ENCODE measurements at regions not wholly inside any gene's neighbourhood (a gene's known extent, or its start where the extent isn't known, plus 50 kb on each side); places are given as distances from the start of the nearest gene placed in this dataset.

DNA sequence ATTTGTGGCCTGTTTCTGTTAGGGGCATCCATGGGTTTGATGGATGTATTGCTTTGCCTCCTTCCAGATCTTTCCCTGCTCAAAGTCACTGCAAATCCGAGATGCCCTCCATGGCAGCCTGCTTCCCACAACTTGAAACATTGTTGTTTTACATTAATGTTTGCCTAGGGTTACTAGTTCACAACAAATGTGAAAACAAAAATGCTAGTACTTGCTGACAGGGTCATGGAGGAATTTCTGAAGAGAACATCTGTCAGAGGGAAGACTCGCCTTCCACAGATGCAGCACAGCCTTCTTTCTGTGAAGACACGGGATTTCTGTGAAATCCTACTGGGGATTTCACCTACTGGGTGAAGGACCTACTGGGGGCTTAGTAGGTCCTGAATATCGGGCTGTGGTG, 260.0 kb upstream of the FN1 start:
- TF ChIP-seq MAX (IDR thresholded peaks at IDR 0.05) (no peak), POLR2AphosphoS5 (IDR thresholded peaks at IDR 0.05; ENCODE audit: low read depth, low read length) (no peak), POU5F1 (IDR thresholded peaks at IDR 0.05; ENCODE audit: low read depth, low read length) (no peak), BCL11A (IDR thresholded peaks at IDR 0.05; ENCODE audit: low read depth in 2 of 2, low read length in 2 of 2) (no peak), HDAC6 (IDR thresholded peaks at IDR 0.05; ENCODE audit: low read depth, low read length) (no peak), JUND (IDR thresholded peaks at IDR 0.05; ENCODE audit: low read length) (no peak), SIX5 (IDR thresholded peaks at IDR 0.05; ENCODE audit: low read depth, low read length) (no peak), TAF7 (optimal IDR thresholded peaks at IDR 0.05; ENCODE audit: borderline replicate concordance, low read depth, low read length) (no peak)
- TF ChIP-seq, protein P1, sequence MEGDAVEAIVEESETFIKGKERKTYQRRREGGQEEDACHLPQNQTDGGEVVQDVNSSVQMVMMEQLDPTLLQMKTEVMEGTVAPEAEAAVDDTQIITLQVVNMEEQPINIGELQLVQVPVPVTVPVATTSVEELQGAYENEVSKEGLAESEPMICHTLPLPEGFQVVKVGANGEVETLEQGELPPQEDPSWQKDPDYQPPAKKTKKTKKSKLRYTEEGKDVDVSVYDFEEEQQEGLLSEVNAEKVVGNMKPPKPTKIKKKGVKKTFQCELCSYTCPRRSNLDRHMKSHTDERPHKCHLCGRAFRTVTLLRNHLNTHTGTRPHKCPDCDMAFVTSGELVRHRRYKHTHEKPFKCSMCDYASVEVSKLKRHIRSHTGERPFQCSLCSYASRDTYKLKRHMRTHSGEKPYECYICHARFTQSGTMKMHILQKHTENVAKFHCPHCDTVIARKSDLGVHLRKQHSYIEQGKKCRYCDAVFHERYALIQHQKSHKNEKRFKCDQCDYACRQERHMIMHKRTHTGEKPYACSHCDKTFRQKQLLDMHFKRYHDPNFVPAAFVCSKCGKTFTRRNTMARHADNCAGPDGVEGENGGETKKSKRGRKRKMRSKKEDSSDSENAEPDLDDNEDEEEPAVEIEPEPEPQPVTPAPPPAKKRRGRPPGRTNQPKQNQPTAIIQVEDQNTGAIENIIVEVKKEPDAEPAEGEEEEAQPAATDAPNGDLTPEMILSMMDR (IDR thresholded peaks at IDR 0.05; ENCODE audit: control extremely low read depth in 1 of 3, insufficient read depth in 1 of 3, low read depth in 1 of 3, low read length in 3 of 3): no peak

Measured in H1 (cell line).